CD4-positive, alpha-beta memory T cell (primary cell): ENCODE measurements at regions not wholly inside any gene's neighbourhood (a gene's known extent, or its start where the extent isn't known, plus 50 kb on each side); places are given as distances from the start of the nearest gene placed in this dataset.

Experiments used
- CTCF ChIA-PET: fragments of 350-600 bp; sonication (Branson Sonifier 250); formaldehyde crosslinking; loops from one replicate; lab custom pipeline; 2021; ENCODE audit warnings: inconsistent platforms; ENCODE audit not compliant: partially characterized antibody; lab: Charles Lee
- POLR2A ChIA-PET: fragments of 350-600 bp; sonication (Branson Sonifier 250); formaldehyde crosslinking; loops from one replicate; lab custom pipeline; 2021; ENCODE audit not compliant: partially characterized antibody; lab: Charles Lee
- DNase-seq, 5 donors: peaks; one replicate each; pipeline versions ENCODE4 v3.0.0 to v3.0.0-alpha.2; 2020 to 2022; ENCODE audit warnings: mixed read lengths in 1 of 5
- H3K27ac ChIP-seq: one replicate; pipeline ENCODE4 v1.7.0; 2013; ENCODE audit warnings: low read depth, low read length
- H3K27me3 ChIP-seq: 2 replicates; pipeline ENCODE4 v1.7.0; 2013; ENCODE audit warnings: mild to moderate bottlenecking, low read length, moderate library complexity; ENCODE audit not compliant: insufficient read depth
- H3K36me3 ChIP-seq: 2 replicates; pipeline ENCODE4 v1.7.0; 2013; ENCODE audit warnings: mild to moderate bottlenecking, low read length, moderate library complexity; ENCODE audit not compliant: insufficient read depth
- H3K4me1 ChIP-seq: 2 replicates; pipeline ENCODE4 v1.7.0; 2013; ENCODE audit warnings: mild to moderate bottlenecking, low read length, moderate library complexity; ENCODE audit not compliant: insufficient read depth
- H3K4me3 ChIP-seq, 2 donors: one replicate each; pipeline ENCODE4 v1.7.0; 2013; ENCODE audit warnings: low read length in 2 of 2, mild to moderate bottlenecking in 1 of 2
- H3K9me3 ChIP-seq, 2 donors: one replicate each; pipeline ENCODE4 v1.7.0; 2013; ENCODE audit warnings: low read length in 2 of 2, control low read depth in 1 of 2; ENCODE audit not compliant: control insufficient read depth in 1 of 2
- H3K27ac Mint-ChIP-seq, 7 donors: one replicate each; pipeline ENCODE4 v1.8.0; 2020 to 2021; ENCODE audit warnings: mixed read lengths in 7 of 7, mild to moderate bottlenecking in 6 of 7, inconsistent platforms in 3 of 7, moderate library complexity in 3 of 7
- H3K27me3 Mint-ChIP-seq, 2 donors: one replicate each; pipeline ENCODE4 v1.8.0; 2020 to 2021; ENCODE audit warnings: mixed read lengths in 2 of 2
- H3K36me3 Mint-ChIP-seq, 2 donors: one replicate each; pipeline ENCODE4 v1.8.0; 2020 to 2021; ENCODE audit warnings: mixed read lengths in 2 of 2, inconsistent platforms in 1 of 2, mild to moderate bottlenecking in 1 of 2
- H3K4me1 Mint-ChIP-seq, 4 donors: one replicate each; pipeline ENCODE4 v1.8.0; 2020 to 2021; ENCODE audit warnings: mixed read lengths in 4 of 4, mild to moderate bottlenecking in 1 of 4
- H3K4me3 Mint-ChIP-seq, 8 donors: one replicate each; pipeline ENCODE4 v1.8.0; 2020 to 2021; ENCODE audit warnings: mixed read lengths in 8 of 8, mild to moderate bottlenecking in 7 of 8, moderate library complexity in 6 of 8, inconsistent platforms in 3 of 8
- H3K9me3 Mint-ChIP-seq, 8 donors: one replicate each; pipeline ENCODE4 v1.8.0; 2020 to 2021; ENCODE audit warnings: mixed read lengths in 8 of 8, mild to moderate bottlenecking in 5 of 8, inconsistent platforms in 3 of 8, moderate library complexity in 1 of 8
- intact Hi-C: fragments of 100-400 bp; cut with micrococcal nuclease; formaldehyde crosslinking; loops from one replicate; pipeline ENCODE4 v1.15.1; 2023

- Histone ChIP-seq H3K36me3 (no peaks in the 10 kb centered on the region), H3K27ac (peak overlapping the region; percentile 18), H3K9me3 (no peaks in the 10 kb centered on the region), H3K4me1 (peaks cover 14% of the 10 kb centered on the region), H3K4me3 (no peak overlapping the region), H3K27me3 (no peaks in the 10 kb centered on the region)
- ChIA-PET CTCF (interaction anchor here (1.8 kb wide), 1 partner anchor 127 kb away, joined by 5 read pairs; no protein-coding TSS in a partner anchor), POLR2A (no interaction called here)
- no peaks in the 10 kb centered on the region for H3K27me3 Mint-ChIP-seq
- H3K27ac Mint-ChIP-seq: peak overlapping the region; percentile 13 to 78 (median 65)
- intact Hi-C loops: loop anchor here (2.0 to 5.0 kb wide), 3 partner anchors 59 to 426 kb away; partner anchors contain the start of gene NFE2L3
- peaks cover 6 to 27% (median 17%) of the 10 kb centered on the region in 4 donors for H3K4me1 Mint-ChIP-seq
- H3K4me3 Mint-ChIP-seq: peak overlapping the region; percentile 27 to 74 (median 70)
- no peaks in the 10 kb centered on the region for H3K36me3 Mint-ChIP-seq
- peak in 1 of 5 donors; percentile 9 for DNase-seq
- peaks cover 0 to 2% (median 0%) of the 10 kb centered on the region in 8 donors for H3K9me3 Mint-ChIP-seq
Measured at GRCh38 chr7:25951414-25952260, 200.4 kb upstream of the NFE2L3 start.

DNA sequence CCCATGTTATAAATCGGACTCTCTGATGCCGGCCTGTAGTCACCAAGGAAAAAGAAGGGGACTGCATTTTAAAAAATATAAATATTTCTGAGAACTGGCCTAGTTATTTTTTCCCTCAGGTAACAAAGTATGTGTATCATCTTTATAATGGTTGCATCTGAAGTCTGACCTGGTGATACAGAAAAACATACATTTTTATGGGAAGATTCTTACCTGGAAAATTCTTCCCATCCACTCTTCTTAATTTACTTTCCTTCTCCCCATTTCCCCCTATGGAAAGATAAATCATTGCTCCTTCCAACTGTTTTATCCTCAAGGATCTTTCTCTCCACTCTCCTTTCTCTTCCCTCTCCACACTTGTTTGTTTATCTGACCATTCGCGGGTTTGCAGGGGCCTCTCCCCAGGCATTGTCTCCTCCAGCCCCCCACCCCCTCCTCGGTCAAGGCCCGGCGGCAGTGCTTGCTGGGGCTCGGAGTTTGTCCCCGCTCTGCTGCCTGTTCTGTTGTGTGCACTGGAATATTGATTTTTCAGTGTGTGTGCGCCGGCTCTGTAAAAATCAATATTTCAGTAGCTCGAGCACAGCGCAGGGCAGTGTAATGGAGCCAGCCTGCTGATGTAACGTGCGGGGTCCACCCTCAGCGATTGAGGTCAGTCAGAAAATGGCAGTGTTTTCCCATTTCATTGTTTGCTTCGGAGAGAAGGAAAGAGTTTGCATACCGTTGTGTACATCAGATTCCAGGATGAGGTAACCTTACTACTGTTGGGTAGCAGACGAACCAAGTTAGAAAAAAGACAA is 199.5 kb upstream of the NFE2L3 start:
- peaks cover 6 to 27% (median 17%) of the 10 kb centered on the region in 4 donors for H3K4me1 Mint-ChIP-seq
- no peaks in the 10 kb centered on the region for H3K9me3 ChIP-seq
- no peak overlapping the region for H3K4me3 ChIP-seq
- peaks cover 0 to 2% (median 0%) of the 10 kb centered on the region in 8 donors for H3K9me3 Mint-ChIP-seq
- H3K27ac Mint-ChIP-seq: peak overlapping the region in 5 of 7 donors; percentile 1 to 65 (median 54)
- intact Hi-C loops: loop anchor here (5.0 kb wide), 1 partner anchor 425 kb away; no protein-coding TSS in a partner anchor
- ChIA-PET POLR2A (no interaction called here), CTCF (interaction anchor here (1.8 kb wide), 1 partner anchor 126 kb away, joined by 5 read pairs; no protein-coding TSS in a partner anchor)
- H3K4me1 ChIP-seq: peaks cover 14% of the 10 kb centered on the region
- no peaks in the 10 kb centered on the region for H3K27me3 Mint-ChIP-seq
- H3K36me3 Mint-ChIP-seq: no peaks in the 10 kb centered on the region
- H3K4me3 Mint-ChIP-seq: peak overlapping the region; percentile 27 to 74 (median 70)
- no peaks in the 10 kb centered on the region for H3K27me3 ChIP-seq
- H3K27ac ChIP-seq: no peak overlapping the region
- H3K36me3 ChIP-seq: no peaks in the 10 kb centered on the region
- DNase-seq: no peak

DNA sequence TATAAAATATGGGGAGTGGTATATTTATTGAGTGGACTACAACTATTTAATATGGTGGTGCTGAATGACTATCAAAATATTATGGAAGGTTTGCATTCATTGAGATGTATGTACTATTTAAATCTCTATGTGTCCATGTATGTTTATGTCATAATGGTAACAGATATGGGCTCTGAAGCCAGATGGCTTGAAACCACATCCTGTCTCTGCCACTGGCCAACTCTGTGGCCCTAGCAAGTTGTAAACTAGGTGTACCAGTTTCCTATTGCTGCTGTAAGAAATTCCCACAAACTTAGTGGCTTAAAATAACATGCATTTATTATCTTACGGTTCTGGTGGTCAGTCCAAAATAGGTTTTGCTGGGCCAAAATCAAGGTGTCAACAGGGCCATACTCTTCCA is 198.1 kb upstream of the NFE2L3 start:
- Histone ChIP-seq H3K27me3 (no peaks in the 10 kb centered on the region), H3K27ac (no peak overlapping the region), H3K9me3 (no peaks in the 10 kb centered on the region), H3K36me3 (no peaks in the 10 kb centered on the region), H3K4me1 (peaks cover 14% of the 10 kb centered on the region), H3K4me3 (no peak overlapping the region)
- Mint-ChIP-seq H3K27me3 (no peaks in the 10 kb centered on the region), H3K27ac (no peak overlapping the region), H3K4me1 (peaks cover 6 to 25% (median 16%) of the 10 kb centered on the region in 4 donors), H3K36me3 (no peaks in the 10 kb centered on the region), H3K9me3 (peaks cover 0 to 2% (median 0%) of the 10 kb centered on the region in 8 donors), H3K4me3 (no peak overlapping the region)
- intact Hi-C loops: loop anchor here (5.0 kb wide), 1 partner anchor 423 kb away; no protein-coding TSS in a partner anchor
- POLR2A ChIA-PET: no interaction called here
- CTCF ChIA-PET: no interaction called here
- no peak for DNase-seq

GRCh38 chr7:25954395-25954794 is 197.6 kb upstream of the NFE2L3 start:
- Histone ChIP-seq H3K27me3 (no peaks in the 10 kb centered on the region), H3K36me3 (no peaks in the 10 kb centered on the region), H3K4me1 (peaks cover 12% of the 10 kb centered on the region), H3K27ac (no peak overlapping the region), H3K4me3 (no peak overlapping the region), H3K9me3 (no peaks in the 10 kb centered on the region)
- no peak for DNase-seq
- H3K27me3 Mint-ChIP-seq: no peaks in the 10 kb centered on the region
- intact Hi-C loops: loop anchor here (5.0 kb wide), 1 partner anchor 423 kb away; no protein-coding TSS in a partner anchor
- H3K4me3 Mint-ChIP-seq: no peak overlapping the region
- peaks cover 6 to 19% (median 13%) of the 10 kb centered on the region in 4 donors for H3K4me1 Mint-ChIP-seq
- peaks cover 0 to 2% (median 0%) of the 10 kb centered on the region in 8 donors for H3K9me3 Mint-ChIP-seq
- ChIA-PET POLR2A (no interaction called here), CTCF (no interaction called here)
- H3K27ac Mint-ChIP-seq: no peak overlapping the region
- no peaks in the 10 kb centered on the region for H3K36me3 Mint-ChIP-seq

GRCh38 chr7:25959168-25959734 is 192.7 kb upstream of the NFE2L3 start:
- no peaks in the 10 kb centered on the region for H3K36me3 Mint-ChIP-seq
- no peaks in the 10 kb centered on the region for H3K4me1 Mint-ChIP-seq
- H3K27ac Mint-ChIP-seq: no peak overlapping the region
- CTCF ChIA-PET: interaction anchor here (1.4 to 1.6 kb wide), 4 partner anchors 9 to 65 kb away, joined by 4 to 5 read pairs (median 5); no protein-coding TSS in a partner anchor
- no peak for DNase-seq
- peaks cover 0 to 2% (median 0%) of the 10 kb centered on the region in 8 donors for H3K9me3 Mint-ChIP-seq
- H3K4me3 Mint-ChIP-seq: no peak overlapping the region
- H3K27me3 Mint-ChIP-seq: peaks cover 0 to 8% of the 10 kb centered on the region in 2 donors
- no peak overlapping the region for H3K27ac ChIP-seq
- intact Hi-C loops: no loop called here
- POLR2A ChIA-PET: no interaction called here
- H3K9me3 ChIP-seq: no peaks in the 10 kb centered on the region
- H3K27me3 ChIP-seq: no peaks in the 10 kb centered on the region
- no peaks in the 10 kb centered on the region for H3K36me3 ChIP-seq
- no peak overlapping the region for H3K4me3 ChIP-seq
- H3K4me1 ChIP-seq: no peaks in the 10 kb centered on the region

DNA sequence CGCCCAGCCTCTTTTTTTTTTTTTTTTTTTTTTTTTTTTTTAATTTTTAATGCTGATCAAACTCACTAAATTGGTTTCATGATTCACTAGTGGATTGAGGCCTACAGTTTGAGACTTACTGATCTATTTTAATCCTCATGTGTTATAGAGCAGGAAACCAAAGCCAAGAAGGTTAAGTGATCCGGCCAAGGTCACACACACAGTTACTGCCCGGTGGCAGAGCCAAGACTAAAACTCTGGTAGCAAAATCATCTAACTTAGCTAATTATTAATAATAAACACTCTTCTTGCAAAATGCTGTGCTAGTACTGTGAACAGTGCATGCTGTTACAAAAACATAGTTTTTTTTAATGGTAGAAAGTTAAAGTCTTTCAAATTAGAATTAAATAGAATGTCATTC is 188.3 kb upstream of the NFE2L3 start:
- Mint-ChIP-seq H3K36me3 (no peaks in the 10 kb centered on the region), H3K9me3 (peaks cover 0 to 2% (median 0%) of the 10 kb centered on the region in 8 donors)

More for the DNA sequence above, 188.3 kb upstream of the NFE2L3 start:
- Histone ChIP-seq H3K36me3 (no peaks in the 10 kb centered on the region), H3K4me3 (no peak overlapping the region), H3K27me3 (no peaks in the 10 kb centered on the region), H3K9me3 (no peaks in the 10 kb centered on the region), H3K27ac (no peak overlapping the region), H3K4me1 (peaks cover 18% of the 10 kb centered on the region)
- H3K27me3 Mint-ChIP-seq: peaks cover 10 to 35% of the 10 kb centered on the region in 2 donors
- no peak for DNase-seq
- no peak overlapping the region for H3K27ac Mint-ChIP-seq
- intact Hi-C loops: no loop called here
- peaks cover 14 to 19% (median 17%) of the 10 kb centered on the region in 4 donors for H3K4me1 Mint-ChIP-seq
- POLR2A ChIA-PET: no interaction called here
- H3K4me3 Mint-ChIP-seq: no peak overlapping the region
- CTCF ChIA-PET: no interaction called here
